SH-SY5Y (cell line): ENCODE measurements at regions not wholly inside any gene's neighbourhood (a gene's known extent, or its start where the extent isn't known, plus 50 kb on each side); places are given as distances from the start of the nearest gene placed in this dataset.

Source experiments
- GATA2 ChIP-seq: IDR thresholded peaks from 2 replicates; pipeline ENCODE4 v1.6.1; 2011; ENCODE audit warnings: mild to moderate bottlenecking, low read depth, low read length
- GATA3 ChIP-seq: IDR thresholded peaks from 2 replicates; pipeline ENCODE4 v1.6.1; 2011; ENCODE audit warnings: low read depth, mild to moderate bottlenecking, low read length, moderate library complexity

GRCh38 chr1:50352428-50352827, 70.8 kb downstream of the DMRTA2 start:
- no peak for TF ChIP-seq GATA2
- TF ChIP-seq GATA3, result no peak
